ENCODE measurements at regions not wholly inside any gene's neighbourhood (a gene's known extent, or its start where the extent isn't known, plus 50 kb on each side); places are given as distances from the start of the nearest gene placed in this dataset.

DNA sequence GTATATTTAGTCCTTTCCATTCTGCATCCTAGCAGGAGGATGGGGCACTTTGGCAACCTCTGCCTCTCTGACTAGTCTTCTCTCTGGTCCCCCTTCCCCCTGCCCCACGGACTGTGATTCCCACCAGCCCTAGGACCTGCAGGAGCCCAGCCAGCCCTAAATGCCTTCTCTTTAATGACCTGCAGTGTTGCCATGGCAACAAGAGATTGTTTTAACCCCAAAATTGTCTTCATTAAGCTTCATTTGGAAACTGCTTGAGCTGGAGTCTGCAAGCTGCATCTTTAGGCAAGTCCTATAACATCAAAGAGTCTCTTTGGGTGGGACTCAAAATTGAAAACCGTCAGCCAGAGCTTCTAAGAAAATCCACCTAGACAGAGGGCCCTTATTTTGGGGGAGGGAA, 59.7 kb upstream of the ANKRD34C start:
- TF ChIP-seq CTCF (IDR thresholded peaks at IDR 0.05) (no peak), ZFX (IDR thresholded peaks at IDR 0.05; ENCODE audit: borderline replicate concordance) (no peak)

All from 22Rv1 (cell line).